ENCODE measurements at regions not wholly inside any gene's neighbourhood (a gene's known extent, or its start where the extent isn't known, plus 50 kb on each side); places are given as distances from the start of the nearest gene placed in this dataset.

GRCh38 chr13:34464011-34464410, 478.1 kb upstream of the NBEA start:
- Histone ChIP-seq H3K4me1 (peaks cover 0 to 9% (median 0%) of the 10 kb centered on the region in 6 donors), H3K27me3 (replicated peaks in 1 of 7) (no peaks in the 10 kb centered on the region), H3K36me3 (no peaks in the 10 kb centered on the region), H3K4me3 (no peak overlapping the region), H3K27ac (no peak overlapping the region), H3K9me3 (no peaks in the 10 kb centered on the region)
- DNase-seq: no peak
- intact Hi-C loops (cut with DNase I; ENCODE audit: low total_unique reads): no loop called here
- no peak for TF ChIP-seq POLR2AphosphoS5 (IDR thresholded peaks at IDR 0.05)
- no peak for TF ChIP-seq CTCF (IDR thresholded peaks at IDR 0.05 in 8 of 11, conservative IDR thresholded peaks at IDR 0.05 in 3 of 11)
- TF ChIP-seq POLR2A (IDR thresholded peaks at IDR 0.05): no peak
- WGBS, 5 donors: 45 to 72% (median 62%) methylated on average over 3 of the region's 3 CpGs

GRCh38 chr13:34465423-34465922, 476.6 kb upstream of the NBEA start:
- intact Hi-C loops (cut with DNase I; ENCODE audit: low total_unique reads): no loop called here
- Histone ChIP-seq H3K4me1 (no peaks in the 10 kb centered on the region), H3K9me3 (no peaks in the 10 kb centered on the region), H3K27me3 (replicated peaks in 1 of 7) (no peaks in the 10 kb centered on the region), H3K4me3 (no peak overlapping the region), H3K36me3 (no peaks in the 10 kb centered on the region), H3K27ac (no peak overlapping the region)
- TF ChIP-seq POLR2A (IDR thresholded peaks at IDR 0.05) (no peak), CTCF (IDR thresholded peaks at IDR 0.05 in 8 of 11, conservative IDR thresholded peaks at IDR 0.05 in 3 of 11) (no peak), POLR2AphosphoS5 (IDR thresholded peaks at IDR 0.05) (no peak)
- DNase-seq: no peak
- WGBS, 5 donors: 58 to 86% (median 67%) methylated on average over 1 of the region's 1 CpG

GRCh38 chr13:34466301-34466700, 475.8 kb upstream of the NBEA start:
- Histone ChIP-seq H3K9me3 (no peaks in the 10 kb centered on the region), H3K27ac (no peak overlapping the region), H3K27me3 (replicated peaks in 1 of 7) (no peaks in the 10 kb centered on the region), H3K36me3 (no peaks in the 10 kb centered on the region), H3K4me3 (no peak overlapping the region), H3K4me1 (no peaks in the 10 kb centered on the region)
- 88 to 96% (median 91%) methylated on average over 3 of the region's 3 CpGs for WGBS, 5 donors
- no peak for DNase-seq
- intact Hi-C loops (cut with DNase I; ENCODE audit: low total_unique reads): no loop called here
- TF ChIP-seq POLR2AphosphoS5 (IDR thresholded peaks at IDR 0.05): no peak
- TF ChIP-seq POLR2A (IDR thresholded peaks at IDR 0.05): no peak
- no peak for TF ChIP-seq CTCF (IDR thresholded peaks at IDR 0.05 in 8 of 11, conservative IDR thresholded peaks at IDR 0.05 in 3 of 11)

- 60 to 79% (median 69%) methylated on average over 3 of the region's 3 CpGs for WGBS, 5 donors
- intact Hi-C loops (cut with DNase I; ENCODE audit: low total_unique reads): no loop called here
- no peaks in the 10 kb centered on the region for H3K36me3 ChIP-seq
- no peaks in the 10 kb centered on the region for H3K27me3 ChIP-seq (replicated peaks in 1 of 7)
- no peak overlapping the region for H3K4me3 ChIP-seq
- DNase-seq: no peak
- H3K27ac ChIP-seq: no peak overlapping the region
- H3K9me3 ChIP-seq: no peaks in the 10 kb centered on the region
- no peaks in the 10 kb centered on the region for H3K4me1 ChIP-seq
- TF ChIP-seq POLR2AphosphoS5 (IDR thresholded peaks at IDR 0.05) (no peak), CTCF (IDR thresholded peaks at IDR 0.05 in 8 of 11, conservative IDR thresholded peaks at IDR 0.05 in 3 of 11) (no peak), POLR2A (IDR thresholded peaks at IDR 0.05) (no peak)
These were observed 474.5 kb upstream of the NBEA start for GRCh38 chr13:34467450-34468083.

All from spleen (tissue), 11 donors.